Glomerular endothelial cell (primary cell): ENCODE measurements at regions not wholly inside any gene's neighbourhood (a gene's known extent, or its start where the extent isn't known, plus 50 kb on each side); places are given as distances from the start of the nearest gene placed in this dataset.
"Not testable (repeated sequence)": the region's sequence is repeated elsewhere in the genome, so short reads cannot be mapped to it uniquely, and the experiment has no call there.

Source experiments
- DNase-seq: peaks from one replicate; pipeline ENCODE4 v3.0.0-alpha.2; 2011; ENCODE audit warnings: low read depth, low spot score; ENCODE audit errors: extremely low read depth

- DNase-seq = no peak
These were observed 50.2 kb upstream of the FGF3 start for GRCh38 chr11:69869311-69869939.

- no peak for DNase-seq
These were observed 51.5 kb upstream of the FGF3 start for GRCh38 chr11:69870766-69871165.

GRCh38 chr11:69873166-69874077 is 54.2 kb upstream of the FGF3 start:
- DNase-seq = no peak

GRCh38 chr11:69874178-69874983 is 55.2 kb upstream of the FGF3 start:
- DNase-seq = no peak

GRCh38 chr11:69874984-69875624 is 55.9 kb upstream of the FGF3 start:
- DNase-seq = no peak

- no peak for DNase-seq
These were observed 56.8 kb upstream of the FGF3 start for GRCh38 chr11:69876013-69876412.

- DNase-seq = no peak
These were observed 58.0 kb upstream of the FGF3 start for GRCh38 chr11:69877235-69877634.

- DNase-seq = not testable (repeated sequence)
These were observed 58.5 kb upstream of the FGF3 start for GRCh38 chr11:69877704-69878103.

GRCh38 chr11:69878144-69878883 is 59.1 kb upstream of the FGF3 start:
- no peak for DNase-seq

GRCh38 chr11:69878927-69879728 is 59.9 kb upstream of the FGF3 start:
- DNase-seq = no peak

- no peak for DNase-seq
These were observed 60.5 kb upstream of the FGF3 start for GRCh38 chr11:69879729-69880005.

GRCh38 chr11:69880041-69880825 is 61.0 kb upstream of the FGF3 start:
- DNase-seq = no peak

GRCh38 chr11:69880826-69881445 is 61.7 kb upstream of the FGF3 start:
- DNase-seq = no peak

- no peak for DNase-seq
These were observed 62.5 kb upstream of the FGF3 start for GRCh38 chr11:69881467-69882269.

- no peak for DNase-seq
These were observed 63.0 kb upstream of the FGF3 start for GRCh38 chr11:69882270-69882608.

- DNase-seq = no peak
These were observed 64.4 kb upstream of the FGF3 start for GRCh38 chr11:69883292-69884255.

- no peak for DNase-seq
These were observed 65.1 kb upstream of the FGF3 start for GRCh38 chr11:69884286-69884685.
